CD8-positive, alpha-beta memory T cell (primary cell): ENCODE measurements at regions not wholly inside any gene's neighbourhood (a gene's known extent, or its start where the extent isn't known, plus 50 kb on each side); places are given as distances from the start of the nearest gene placed in this dataset.

Experiments used
- CTCF ChIA-PET: fragments of 350-600 bp; sonication (Branson Sonifier 250); formaldehyde crosslinking; loops from one replicate; lab custom pipeline; 2021; ENCODE audit warnings: antibody characterized with exemption; lab: Charles Lee
- POLR2A ChIA-PET: fragments of 350-600 bp; sonication (Branson Sonifier 250); formaldehyde crosslinking; loops from one replicate; lab custom pipeline; 2021; ENCODE audit warnings: antibody characterized with exemption; lab: Charles Lee
- DNase-seq, 5 donors: peaks; one replicate each; pipeline versions ENCODE4 v3.0.0 to v3.0.0-alpha.2; 2020 to 2022; ENCODE audit warnings: mixed read lengths in 1 of 5
- H3K27ac ChIP-seq: one replicate; pipeline ENCODE4 v1.7.0; 2013; ENCODE audit warnings: low read depth, mild to moderate bottlenecking, low read length, moderate library complexity
- H3K27me3 ChIP-seq: 2 replicates; pipeline ENCODE4 v1.7.0; 2013; ENCODE audit warnings: low read length, mild to moderate bottlenecking; ENCODE audit not compliant: insufficient read depth, poor library complexity, severe bottlenecking
- H3K36me3 ChIP-seq: 2 replicates; pipeline ENCODE4 v1.7.0; 2013; ENCODE audit warnings: mild to moderate bottlenecking, low read length, moderate library complexity; ENCODE audit not compliant: insufficient read depth
- H3K4me1 ChIP-seq: 2 replicates; pipeline ENCODE4 v1.7.0; 2013; ENCODE audit warnings: mild to moderate bottlenecking, low read length, moderate library complexity; ENCODE audit not compliant: insufficient read depth
- H3K4me3 ChIP-seq: 2 replicates; pipeline ENCODE4 v1.7.0; 2013; ENCODE audit warnings: mild to moderate bottlenecking, low read length
- H3K9me3 ChIP-seq: 2 replicates; pipeline ENCODE4 v1.7.0; 2013; ENCODE audit warnings: mild to moderate bottlenecking, low read length
- H3K27ac Mint-ChIP-seq, 8 donors: one replicate each; pipeline ENCODE4 v1.8.0; 2020 to 2021; ENCODE audit warnings: mixed read lengths in 8 of 8, mild to moderate bottlenecking in 6 of 8, inconsistent platforms in 3 of 8, moderate library complexity in 3 of 8
- H3K27me3 Mint-ChIP-seq, 2 donors: one replicate each; pipeline ENCODE4 v1.8.0; 2020 to 2021; ENCODE audit warnings: mixed read lengths in 2 of 2, mild to moderate bottlenecking in 1 of 2, moderate library complexity in 1 of 2
- H3K36me3 Mint-ChIP-seq, 3 donors: one replicate each; pipeline ENCODE4 v1.8.0; 2020 to 2021; ENCODE audit warnings: mixed read lengths in 3 of 3, inconsistent platforms in 1 of 3, mild to moderate bottlenecking in 1 of 3
- H3K4me1 Mint-ChIP-seq, 3 donors: one replicate each; pipeline ENCODE4 v1.8.0; 2020 to 2021; ENCODE audit warnings: mixed read lengths in 3 of 3, inconsistent platforms in 1 of 3, mild to moderate bottlenecking in 1 of 3
- H3K4me3 Mint-ChIP-seq, 7 donors: one replicate each; pipeline ENCODE4 v1.8.0; 2020 to 2021; ENCODE audit warnings: mixed read lengths in 7 of 7, mild to moderate bottlenecking in 6 of 7, moderate library complexity in 4 of 7, inconsistent platforms in 2 of 7
- H3K9me3 Mint-ChIP-seq, 5 donors: one replicate each; pipeline ENCODE4 v1.8.0; 2020 to 2022; ENCODE audit warnings: mixed read lengths in 5 of 5, mild to moderate bottlenecking in 3 of 5, moderate library complexity in 2 of 5, inconsistent platforms in 1 of 5

GRCh38 chr7:84399661-84400060 lies 205.1 kb upstream of the SEMA3A start:
- POLR2A ChIA-PET: interaction anchor here (0.6 kb wide), 1 partner anchor 37 kb away, joined by 3 read pairs; no protein-coding TSS in a partner anchor
- Mint-ChIP-seq H3K4me1 (no peaks in the 10 kb centered on the region), H3K27ac (no peak overlapping the region)

DNA sequence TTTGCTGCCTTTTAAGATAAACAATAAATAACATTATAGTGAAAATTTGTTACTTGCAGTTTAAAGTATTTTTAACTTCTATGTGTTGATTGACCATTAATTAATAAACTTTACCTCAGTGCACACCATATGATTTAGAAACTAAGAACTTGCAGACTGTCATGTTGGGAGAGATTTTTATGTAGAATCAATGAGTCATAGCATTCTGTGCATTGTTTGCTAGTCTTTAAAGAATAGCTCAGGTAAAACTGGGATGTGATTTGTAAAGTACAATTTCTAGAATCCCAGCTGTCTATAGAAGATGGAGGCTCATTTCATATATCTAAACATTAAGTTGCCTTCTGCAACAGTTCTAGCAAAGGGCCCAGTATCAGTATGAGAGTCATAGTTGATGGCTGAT lies 199.6 kb upstream of the SEMA3A start:
- no peaks in the 10 kb centered on the region for H3K4me1 Mint-ChIP-seq
- no peaks in the 10 kb centered on the region for H3K9me3 ChIP-seq
- H3K27me3 ChIP-seq: no peaks in the 10 kb centered on the region
- peaks cover 5 to 33% (median 9%) of the 10 kb centered on the region in 5 donors for H3K9me3 Mint-ChIP-seq
- POLR2A ChIA-PET: no interaction called here
- H3K36me3 ChIP-seq: no peaks in the 10 kb centered on the region
- no peak for DNase-seq
- H3K27me3 Mint-ChIP-seq: no peaks in the 10 kb centered on the region
- H3K27ac Mint-ChIP-seq: no peak overlapping the region
- H3K4me1 ChIP-seq: no peaks in the 10 kb centered on the region
- no peak overlapping the region for H3K27ac ChIP-seq
- no peak overlapping the region for H3K4me3 ChIP-seq
- no peak overlapping the region for H3K4me3 Mint-ChIP-seq
- no peaks in the 10 kb centered on the region for H3K36me3 Mint-ChIP-seq
- CTCF ChIA-PET: no interaction called here

More at GRCh38 chr7:84399661-84400060, 205.1 kb upstream of the SEMA3A start:
- H3K27me3 ChIP-seq: no peaks in the 10 kb centered on the region
- CTCF ChIA-PET: no interaction called here
- no peaks in the 10 kb centered on the region for H3K4me1 ChIP-seq
- H3K9me3 ChIP-seq: no peaks in the 10 kb centered on the region
- peaks cover 17 to 38% (median 26%) of the 10 kb centered on the region in 5 donors for H3K9me3 Mint-ChIP-seq
- H3K27me3 Mint-ChIP-seq: peaks cover 0 to 1% of the 10 kb centered on the region in 2 donors
- peaks cover 0 to 4% (median 0%) of the 10 kb centered on the region in 3 donors for H3K36me3 Mint-ChIP-seq
- no peak overlapping the region for H3K4me3 Mint-ChIP-seq
- no peak for DNase-seq
- H3K36me3 ChIP-seq: no peaks in the 10 kb centered on the region
- no peak overlapping the region for H3K27ac ChIP-seq
- no peak overlapping the region for H3K4me3 ChIP-seq

GRCh38 chr7:84393786-84394185 lies 199.2 kb upstream of the SEMA3A start:
- ChIA-PET POLR2A (no interaction called here), CTCF (no interaction called here)
- Mint-ChIP-seq H3K27ac (no peak overlapping the region), H3K4me1 (no peaks in the 10 kb centered on the region), H3K27me3 (no peaks in the 10 kb centered on the region), H3K36me3 (no peaks in the 10 kb centered on the region), H3K9me3 (peaks cover 5 to 34% (median 10%) of the 10 kb centered on the region in 5 donors), H3K4me3 (no peak overlapping the region)
- no peaks in the 10 kb centered on the region for H3K36me3 ChIP-seq
- no peaks in the 10 kb centered on the region for H3K9me3 ChIP-seq
- DNase-seq: no peak
- H3K4me3 ChIP-seq: no peak overlapping the region
- no peak overlapping the region for H3K27ac ChIP-seq
- no peaks in the 10 kb centered on the region for H3K4me1 ChIP-seq
- H3K27me3 ChIP-seq: no peaks in the 10 kb centered on the region

GRCh38 chr7:84390845-84391244 lies 196.3 kb upstream of the SEMA3A start:
- no peaks in the 10 kb centered on the region for H3K36me3 ChIP-seq
- Mint-ChIP-seq H3K9me3 (peaks cover 3 to 34% (median 11%) of the 10 kb centered on the region in 5 donors), H3K27ac (no peak overlapping the region), H3K4me3 (no peak overlapping the region), H3K36me3 (no peaks in the 10 kb centered on the region), H3K27me3 (no peaks in the 10 kb centered on the region), H3K4me1 (no peaks in the 10 kb centered on the region)
- ChIA-PET CTCF (no interaction called here), POLR2A (no interaction called here)
- H3K9me3 ChIP-seq: no peaks in the 10 kb centered on the region
- no peak overlapping the region for H3K4me3 ChIP-seq
- H3K4me1 ChIP-seq: no peaks in the 10 kb centered on the region
- no peak overlapping the region for H3K27ac ChIP-seq
- no peaks in the 10 kb centered on the region for H3K27me3 ChIP-seq
- DNase-seq: no peak

- H3K27ac ChIP-seq: no peak overlapping the region
- Mint-ChIP-seq H3K27me3 (no peaks in the 10 kb centered on the region), H3K9me3 (peaks cover 0 to 26% (median 12%) of the 10 kb centered on the region in 5 donors), H3K4me3 (no peak overlapping the region), H3K36me3 (no peaks in the 10 kb centered on the region), H3K27ac (no peak overlapping the region), H3K4me1 (no peaks in the 10 kb centered on the region)
- POLR2A ChIA-PET: no interaction called here
- H3K36me3 ChIP-seq: no peaks in the 10 kb centered on the region
- CTCF ChIA-PET: no interaction called here
- H3K4me1 ChIP-seq: no peaks in the 10 kb centered on the region
- no peak overlapping the region for H3K4me3 ChIP-seq
- no peaks in the 10 kb centered on the region for H3K27me3 ChIP-seq
- DNase-seq: no peak
- no peaks in the 10 kb centered on the region for H3K9me3 ChIP-seq
These were observed 194.7 kb upstream of the SEMA3A start for GRCh38 chr7:84389242-84389641.

- CTCF ChIA-PET: no interaction called here
- H3K36me3 Mint-ChIP-seq: no peaks in the 10 kb centered on the region
These were observed 193.0 kb upstream of the SEMA3A start for GRCh38 chr7:84387595-84387994.

DNA sequence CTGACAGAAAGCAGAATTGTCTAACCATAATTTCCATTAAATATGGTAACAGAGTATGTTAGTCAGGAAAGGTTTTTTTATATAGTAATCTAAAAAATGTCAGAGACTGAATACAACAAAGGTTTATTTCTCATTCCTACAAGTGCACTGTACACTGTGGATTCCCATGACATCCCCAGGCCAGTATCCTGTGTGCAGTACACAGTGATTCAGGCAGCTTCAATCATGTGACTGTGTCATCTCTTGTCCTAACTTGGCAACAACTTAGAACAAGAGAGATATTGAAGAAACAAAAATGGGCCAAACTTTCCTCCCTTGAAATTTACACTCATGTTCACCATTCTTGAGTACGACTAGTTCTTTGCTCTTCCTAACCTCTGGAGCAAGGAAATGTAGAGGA lies 189.8 kb upstream of the SEMA3A start:
- Histone ChIP-seq H3K9me3 (no peaks in the 10 kb centered on the region), H3K4me1 (no peaks in the 10 kb centered on the region), H3K36me3 (no peaks in the 10 kb centered on the region), H3K27me3 (no peaks in the 10 kb centered on the region), H3K27ac (no peak overlapping the region), H3K4me3 (no peak overlapping the region)
- Mint-ChIP-seq H3K27ac (no peak overlapping the region), H3K4me1 (no peaks in the 10 kb centered on the region), H3K9me3 (peaks cover 5 to 32% (median 15%) of the 10 kb centered on the region in 5 donors), H3K27me3 (no peaks in the 10 kb centered on the region), H3K36me3 (no peaks in the 10 kb centered on the region), H3K4me3 (no peak overlapping the region)
- no peak for DNase-seq
- POLR2A ChIA-PET: no interaction called here
- CTCF ChIA-PET: no interaction called here

More at GRCh38 chr7:84387595-84387994, 193.0 kb upstream of the SEMA3A start:
- Histone ChIP-seq H3K27ac (no peak overlapping the region), H3K9me3 (no peaks in the 10 kb centered on the region), H3K27me3 (no peaks in the 10 kb centered on the region), H3K4me3 (no peak overlapping the region), H3K36me3 (no peaks in the 10 kb centered on the region), H3K4me1 (no peaks in the 10 kb centered on the region)
- Mint-ChIP-seq H3K4me3 (no peak overlapping the region), H3K27ac (no peak overlapping the region), H3K4me1 (no peaks in the 10 kb centered on the region), H3K27me3 (no peaks in the 10 kb centered on the region), H3K9me3 (peaks cover 0 to 26% (median 12%) of the 10 kb centered on the region in 5 donors)
- POLR2A ChIA-PET: no interaction called here
- DNase-seq: no peak

DNA sequence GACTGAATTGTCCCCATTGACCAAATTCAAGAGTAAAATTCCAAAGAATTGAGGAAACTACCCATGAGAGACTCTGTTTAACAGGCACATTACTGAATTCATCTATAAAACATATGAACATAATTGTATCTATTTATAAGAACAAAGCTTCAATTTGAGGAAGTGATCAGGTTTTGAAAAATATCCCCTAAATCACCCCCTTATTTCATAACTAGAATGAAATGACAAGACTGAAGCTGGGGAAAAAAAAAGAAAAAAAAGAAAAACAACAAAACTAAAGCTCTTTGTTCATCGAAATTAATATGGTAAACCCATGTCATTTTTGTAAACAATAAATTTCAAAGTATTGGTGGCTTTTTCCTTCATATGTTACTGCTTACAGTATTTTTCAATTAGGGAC lies 184.9 kb upstream of the SEMA3A start:
- H3K4me1 ChIP-seq: no peaks in the 10 kb centered on the region
- Mint-ChIP-seq H3K4me3 (no peak overlapping the region), H3K4me1 (no peaks in the 10 kb centered on the region), H3K27ac (no peak overlapping the region), H3K27me3 (no peaks in the 10 kb centered on the region), H3K9me3 (peaks cover 5 to 21% (median 13%) of the 10 kb centered on the region in 5 donors), H3K36me3 (no peaks in the 10 kb centered on the region)
- ChIA-PET CTCF (no interaction called here), POLR2A (no interaction called here)
- H3K27me3 ChIP-seq: no peaks in the 10 kb centered on the region
- no peak for DNase-seq
- no peaks in the 10 kb centered on the region for H3K9me3 ChIP-seq
- H3K4me3 ChIP-seq: no peak overlapping the region
- H3K27ac ChIP-seq: no peak overlapping the region
- no peaks in the 10 kb centered on the region for H3K36me3 ChIP-seq

- DNase-seq: no peak
- H3K9me3 ChIP-seq: no peaks in the 10 kb centered on the region
- H3K27ac ChIP-seq: no peak overlapping the region
- Mint-ChIP-seq H3K27me3 (no peaks in the 10 kb centered on the region), H3K27ac (no peak overlapping the region), H3K36me3 (no peaks in the 10 kb centered on the region), H3K4me1 (no peaks in the 10 kb centered on the region), H3K4me3 (no peak overlapping the region), H3K9me3 (peaks cover 0 to 20% (median 7%) of the 10 kb centered on the region in 5 donors)
- H3K27me3 ChIP-seq: no peaks in the 10 kb centered on the region
- POLR2A ChIA-PET: no interaction called here
- H3K4me3 ChIP-seq: no peak overlapping the region
- H3K4me1 ChIP-seq: no peaks in the 10 kb centered on the region
- no peaks in the 10 kb centered on the region for H3K36me3 ChIP-seq
- CTCF ChIA-PET: no interaction called here
These were observed 178.1 kb upstream of the SEMA3A start for GRCh38 chr7:84372712-84373111.
